NCI-H748 (cell line): ENCODE measurements at regions not wholly inside any gene's neighbourhood (a gene's known extent, or its start where the extent isn't known, plus 50 kb on each side); places are given as distances from the start of the nearest gene placed in this dataset.

Experiments used
- DNase-seq: peaks from one replicate; lab custom pipeline; 2025; ENCODE audit not compliant: unreplicated experiment; lab: John Stamatoyannopoulos, UW

- no peak for DNase-seq
These were observed 488.7 kb upstream of the TYRP1 start for GRCh38 chr9:12204512-12204911.

- DNase-seq = no peak
These were observed 480.3 kb upstream of the TYRP1 start for GRCh38 chr9:12212860-12213259.

- no peak for DNase-seq
These were observed 471.7 kb upstream of the TYRP1 start for GRCh38 chr9:12221470-12221869.

DNA sequence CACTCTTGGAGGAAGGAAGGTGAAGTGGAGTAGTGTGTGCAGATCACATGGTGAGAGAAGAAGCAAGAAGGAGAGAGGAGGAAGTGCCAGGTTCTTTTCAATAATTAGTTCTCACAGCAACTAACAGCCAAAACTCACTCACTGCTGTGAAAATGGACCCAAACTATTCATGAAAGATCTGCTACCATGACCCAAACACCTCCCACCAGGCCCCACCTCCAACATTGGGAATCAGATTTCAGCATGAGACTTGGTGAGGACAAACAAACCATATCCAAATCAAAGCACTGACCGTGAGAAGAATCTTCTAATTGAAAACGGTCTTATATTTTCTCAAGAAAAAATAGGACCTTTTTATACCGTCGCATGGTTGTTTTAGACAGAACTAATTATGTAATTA, 468.7 kb upstream of the TYRP1 start:
- peak; percentile 32 for DNase-seq

DNA sequence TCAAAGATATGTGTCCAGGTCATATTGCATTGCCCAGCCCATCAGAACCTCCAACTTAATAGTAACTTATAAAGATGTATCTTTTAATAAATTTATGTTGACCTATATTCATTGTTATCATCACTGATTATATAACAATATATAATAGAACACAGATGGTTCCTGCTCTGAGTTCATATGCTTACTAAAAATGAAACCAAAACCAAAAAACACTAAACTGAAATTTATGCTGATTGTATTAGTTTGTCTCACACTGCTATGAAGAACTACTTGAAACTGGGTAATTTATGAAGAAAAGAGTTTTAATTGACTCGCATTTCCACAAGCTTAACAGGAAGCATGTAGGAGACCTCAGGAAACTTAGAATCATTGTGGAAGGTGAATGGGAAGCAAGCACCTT, 462.5 kb upstream of the TYRP1 start:
- DNase-seq = no peak

GRCh38 chr9:12231832-12232231, 461.4 kb upstream of the TYRP1 start:
- DNase-seq = no peak

GRCh38 chr9:12232836-12233235, 460.3 kb upstream of the TYRP1 start:
- no peak for DNase-seq

DNA sequence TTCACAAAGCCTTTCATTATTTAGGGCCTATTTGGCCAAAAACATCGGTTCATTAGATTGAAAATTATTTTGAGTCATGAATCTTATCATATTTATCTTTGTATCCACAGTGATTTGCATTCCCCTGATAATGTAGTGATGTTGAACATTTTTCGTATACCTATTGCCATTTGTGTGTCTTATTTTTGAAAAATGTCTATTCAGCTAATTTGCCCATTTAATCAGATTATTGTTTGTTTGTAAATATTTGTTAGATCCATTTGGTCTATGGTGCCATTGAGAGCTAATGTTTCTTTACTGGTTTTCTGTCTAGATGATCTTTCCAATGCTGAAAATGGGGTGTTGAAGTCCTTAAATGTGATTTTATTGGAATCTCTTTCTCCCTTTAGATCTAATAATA, 439.2 kb upstream of the TYRP1 start:
- no peak for DNase-seq

GRCh38 chr9:12266758-12267157, 426.4 kb upstream of the TYRP1 start:
- DNase-seq = no peak

DNA sequence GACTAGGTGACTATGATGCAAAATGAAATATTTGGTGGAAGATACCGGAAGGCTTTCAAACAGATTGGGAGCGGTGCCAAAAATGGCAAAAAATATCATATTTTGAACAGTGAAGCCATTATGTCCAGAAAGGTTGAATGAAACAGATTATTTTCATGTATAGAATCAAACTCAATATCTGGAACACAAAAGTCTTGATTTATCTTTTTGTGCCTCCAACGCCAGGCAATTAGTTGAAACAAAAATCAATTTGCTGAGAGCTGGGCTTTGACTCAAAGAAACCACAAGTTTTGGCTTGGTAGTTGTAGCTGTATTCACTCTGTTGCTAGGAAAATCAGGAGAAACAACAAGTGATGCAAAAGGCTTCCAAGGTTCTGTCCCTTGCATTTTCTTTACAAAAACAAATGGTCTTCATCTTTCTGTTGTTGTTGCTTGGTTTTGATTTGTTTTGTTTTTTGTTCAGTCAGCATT, 421.7 kb upstream of the TYRP1 start:
- no peak for DNase-seq

GRCh38 chr9:12272471-12273120, 420.6 kb upstream of the TYRP1 start:
- DNase-seq = no peak

GRCh38 chr9:12274577-12274976, 418.6 kb upstream of the TYRP1 start:
- DNase-seq = no peak

GRCh38 chr9:12276505-12276904, 416.7 kb upstream of the TYRP1 start:
- DNase-seq = no peak

GRCh38 chr9:12289711-12290110, 403.5 kb upstream of the TYRP1 start:
- peak; percentile 61 for DNase-seq

DNA sequence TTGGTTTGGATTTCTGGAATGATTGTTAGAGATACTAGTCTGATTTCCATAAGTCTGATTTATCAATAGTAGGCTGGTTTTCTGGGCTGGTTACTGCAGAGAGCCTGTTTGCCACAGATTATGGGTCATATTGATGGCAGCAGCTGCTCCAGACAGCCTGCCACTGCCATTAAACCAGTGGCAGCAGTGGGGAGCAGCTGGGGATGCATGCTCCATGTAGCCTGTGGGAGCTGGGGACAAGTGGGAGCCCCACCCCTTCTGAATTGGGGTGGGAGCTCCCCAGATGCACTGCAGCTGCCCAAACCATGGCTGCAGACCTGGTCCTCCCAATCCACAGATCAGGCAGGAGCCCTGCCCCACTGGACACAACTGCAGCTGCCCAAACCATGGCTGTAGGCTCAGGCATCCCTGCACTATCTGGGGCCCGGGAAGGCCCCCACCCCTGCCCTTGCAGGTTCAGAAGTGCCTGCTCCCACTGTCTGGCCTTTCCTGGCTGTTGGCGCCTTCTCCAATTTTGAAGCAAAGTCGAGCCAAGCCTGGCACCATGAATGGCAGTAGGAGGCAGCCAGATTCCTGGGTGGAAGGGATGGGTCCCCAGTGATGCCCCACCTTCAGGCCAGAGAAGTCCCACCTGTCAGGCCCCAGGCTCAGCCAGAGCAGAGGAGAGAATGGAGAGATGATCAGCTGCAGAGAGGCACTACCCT, 402.9 kb upstream of the TYRP1 start:
- peak; percentile 17 for DNase-seq

GRCh38 chr9:12305211-12305610, 388.0 kb upstream of the TYRP1 start:
- DNase-seq = no peak

GRCh38 chr9:12314589-12314988, 378.6 kb upstream of the TYRP1 start:
- no peak for DNase-seq

DNA sequence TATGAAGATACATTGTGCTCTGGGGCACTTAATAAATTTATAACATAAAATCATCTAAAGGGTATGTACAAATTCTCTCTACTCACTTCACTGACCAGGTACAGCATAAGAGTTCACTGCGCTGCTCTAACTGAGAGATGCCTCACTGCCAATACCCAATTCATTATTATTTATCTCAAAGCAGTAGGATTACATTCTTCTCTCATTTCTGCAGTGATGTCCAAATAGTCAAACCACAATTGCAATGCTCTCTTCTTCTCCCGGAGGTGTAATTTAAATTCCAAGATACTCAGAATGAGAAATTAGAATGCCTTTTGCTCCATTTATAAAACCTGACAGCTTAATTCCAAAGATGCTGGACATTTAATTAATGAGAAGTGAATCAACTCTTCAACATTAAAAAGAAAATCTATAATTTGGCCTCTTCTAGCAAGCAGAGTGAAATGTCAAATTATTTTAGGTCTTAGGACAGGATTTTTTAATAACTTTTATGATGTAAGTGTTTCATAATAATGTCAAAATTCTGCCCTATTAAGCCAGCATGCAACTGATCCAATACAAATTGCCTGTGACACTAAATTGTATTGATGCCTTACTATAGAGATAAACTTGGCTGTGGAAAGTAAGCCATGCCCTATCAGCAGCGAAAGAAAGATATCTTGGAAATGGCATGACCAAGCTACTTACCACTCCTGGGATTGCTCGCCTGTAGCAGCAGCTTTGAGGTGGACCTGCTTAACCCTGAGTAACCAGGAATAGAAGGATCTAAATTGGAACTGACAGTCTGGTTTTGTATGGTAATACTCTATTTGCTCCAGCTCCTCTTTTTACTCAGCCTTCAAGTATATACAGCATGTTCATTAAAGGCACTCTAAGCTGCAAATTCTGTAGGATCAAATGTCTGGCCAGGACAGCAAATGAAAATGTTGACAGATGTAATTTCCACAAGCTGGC, 374.2 kb upstream of the TYRP1 start:
- DNase-seq = no peak

GRCh38 chr9:12329623-12329985, 363.6 kb upstream of the TYRP1 start:
- no peak for DNase-seq

DNA sequence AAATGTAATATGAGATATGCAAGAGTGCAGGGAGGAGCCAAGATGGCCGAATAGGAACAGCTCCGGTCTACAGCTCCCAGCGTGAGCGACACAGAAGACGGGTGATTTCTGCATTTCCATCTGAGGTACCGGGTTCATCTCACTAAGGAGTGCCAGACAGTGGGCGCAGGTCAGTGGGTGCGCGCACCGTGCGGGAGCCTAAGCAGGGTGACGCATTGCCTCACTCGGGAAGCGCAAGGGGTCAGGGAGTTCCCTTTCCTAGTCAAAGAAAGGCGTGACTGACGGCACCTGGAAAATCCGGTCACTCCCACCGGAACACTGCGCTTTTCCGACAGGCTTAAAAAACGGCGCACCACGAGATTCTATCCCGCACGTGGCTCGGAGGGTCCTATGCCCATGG, 359.2 kb upstream of the TYRP1 start:
- DNase-seq = peak; percentile 70

- no peak for DNase-seq
These were observed 342.4 kb upstream of the TYRP1 start for GRCh38 chr9:12350775-12351174.
